ENCODE measurements at regions not wholly inside any gene's neighbourhood (a gene's known extent, or its start where the extent isn't known, plus 50 kb on each side); places are given as distances from the start of the nearest gene placed in this dataset.

GRCh38 chr11:70783821-70784220, 385.5 kb downstream of the CTTN start:
- no peak for TF ChIP-seq CTCF (IDR thresholded peaks at IDR 0.05)
- Histone ChIP-seq H3K4me1 (ENCODE audit: control insufficient read depth, insufficient read depth, low read length) (no peaks in the 10 kb centered on the region), H3K36me3 (ENCODE audit: control insufficient read depth, insufficient read depth, low read length) (no peaks in the 10 kb centered on the region), H3K9me3 (ENCODE audit: control insufficient read depth, insufficient read depth, low read length) (no peaks in the 10 kb centered on the region), H3K27ac (ENCODE audit: low read length) (no peak overlapping the region), H3K4me3 (ENCODE audit: low read length) (no peak overlapping the region), H3K27me3 (ENCODE audit: control insufficient read depth, insufficient read depth, low read length) (no peaks in the 10 kb centered on the region)
- no peaks in the 10 kb centered on the region for H3K27me3 Mint-ChIP-seq (ENCODE audit: low read depth in 2 of 2)
- 92% methylated on average over 7 of the region's 7 CpGs for WGBS (ENCODE audit: insufficient coverage)
- DNase-seq (no peak), ATAC-seq (no peak)
- no peaks in the 10 kb centered on the region for H3K36me3 Mint-ChIP-seq
- no peak overlapping the region for H3K27ac Mint-ChIP-seq
- no peaks in the 10 kb centered on the region for H3K4me1 Mint-ChIP-seq
- no peak overlapping the region for H3K4me3 Mint-ChIP-seq
- intact Hi-C loops (cut with micrococcal nuclease) = no loop called here
- H3K9me3 Mint-ChIP-seq = no peaks in the 10 kb centered on the region

- DNase-seq (no peak), ATAC-seq (no peak)
- H3K36me3 Mint-ChIP-seq = no peaks in the 10 kb centered on the region
- Histone ChIP-seq H3K4me3 (ENCODE audit: low read length) (no peak overlapping the region), H3K9me3 (ENCODE audit: control insufficient read depth, insufficient read depth, low read length) (no peaks in the 10 kb centered on the region), H3K4me1 (ENCODE audit: control insufficient read depth, insufficient read depth, low read length) (no peaks in the 10 kb centered on the region), H3K27me3 (ENCODE audit: control insufficient read depth, insufficient read depth, low read length) (no peaks in the 10 kb centered on the region), H3K27ac (ENCODE audit: low read length) (no peak overlapping the region), H3K36me3 (ENCODE audit: control insufficient read depth, insufficient read depth, low read length) (no peaks in the 10 kb centered on the region)
- H3K27ac Mint-ChIP-seq = no peak overlapping the region
- intact Hi-C loops (cut with micrococcal nuclease) = no loop called here
- H3K4me1 Mint-ChIP-seq = no peaks in the 10 kb centered on the region
- no peaks in the 10 kb centered on the region for H3K27me3 Mint-ChIP-seq (ENCODE audit: low read depth in 2 of 2)
- no peak overlapping the region for H3K4me3 Mint-ChIP-seq
- WGBS (ENCODE audit: insufficient coverage) = 89% methylated on average over 5 of the region's 5 CpGs
- TF ChIP-seq CTCF (IDR thresholded peaks at IDR 0.05) = no peak
- no peaks in the 10 kb centered on the region for H3K9me3 Mint-ChIP-seq
These were observed 387.0 kb downstream of the CTTN start for GRCh38 chr11:70785372-70785771.

- Mint-ChIP-seq H3K4me1 (no peaks in the 10 kb centered on the region), H3K27me3 (ENCODE audit: low read depth in 2 of 2) (no peaks in the 10 kb centered on the region), H3K27ac (no peak overlapping the region), H3K4me3 (no peak overlapping the region), H3K9me3 (no peaks in the 10 kb centered on the region), H3K36me3 (no peaks in the 10 kb centered on the region)
- H3K36me3 ChIP-seq (ENCODE audit: control insufficient read depth, insufficient read depth, low read length) = no peaks in the 10 kb centered on the region
- H3K9me3 ChIP-seq (ENCODE audit: control insufficient read depth, insufficient read depth, low read length) = no peaks in the 10 kb centered on the region
- H3K27ac ChIP-seq (ENCODE audit: low read length) = no peak overlapping the region
- H3K4me1 ChIP-seq (ENCODE audit: control insufficient read depth, insufficient read depth, low read length) = no peaks in the 10 kb centered on the region
- no peak for TF ChIP-seq CTCF (IDR thresholded peaks at IDR 0.05)
- intact Hi-C loops (cut with micrococcal nuclease) = no loop called here
- DNase-seq (no peak), ATAC-seq (no peak)
- no peak overlapping the region for H3K4me3 ChIP-seq (ENCODE audit: low read length)
- WGBS (ENCODE audit: insufficient coverage) = 87% methylated on average over 6 of the region's 6 CpGs
- no peaks in the 10 kb centered on the region for H3K27me3 ChIP-seq (ENCODE audit: control insufficient read depth, insufficient read depth, low read length)
These were observed 387.8 kb downstream of the CTTN start for GRCh38 chr11:70786021-70786665.
